Keratinocyte (primary cell): ENCODE measurements at regions not wholly inside any gene's neighbourhood (a gene's known extent, or its start where the extent isn't known, plus 50 kb on each side); places are given as distances from the start of the nearest gene placed in this dataset.

Source experiments
- DNase-seq: peaks from one replicate; pipeline ENCODE4 v3.0.0-alpha.2; 2011; ENCODE audit warnings: low read depth, missing footprints, low spot score
- FAIRE-seq: peaks from 2 replicates; lab custom pipeline; 2011; peaks lifted over from hg19 to GRCh38; lab: Jason Lieb, UNC
- H2AFZ ChIP-seq: 2 replicates; pipeline ENCODE4 v1.6.0; 2012; ENCODE audit warnings: low read length, control low read depth, inconsistent platforms; ENCODE audit not compliant: control insufficient read depth
- H3K27ac ChIP-seq: 2 replicates; pipeline ENCODE4 v1.5.1; 2011; ENCODE audit warnings: low read length; ENCODE audit not compliant: control insufficient read depth, insufficient read depth
- H3K27me3 ChIP-seq: 3 replicates; pipeline ENCODE4 v1.6.0; 2011; ENCODE audit warnings: low read length; ENCODE audit not compliant: control insufficient read depth, insufficient read depth; ENCODE audit errors: extremely low read depth
- H3K36me3 ChIP-seq, 2 experiments: 2 replicates in 1 of 2; 3 replicates in 1 of 2; pipeline ENCODE4 v1.5.1; 2011; ENCODE audit warnings: low read length in 2 of 2, mild to moderate bottlenecking in 1 of 2; ENCODE audit not compliant: control insufficient read depth in 2 of 2, insufficient read depth in 2 of 2; ENCODE audit errors: extremely low read depth in 1 of 2
- H3K4me1 ChIP-seq: 3 replicates; pipeline ENCODE4 v1.5.1; 2011; ENCODE audit warnings: low read length; ENCODE audit not compliant: control insufficient read depth, insufficient read depth; ENCODE audit errors: extremely low read depth
- H3K4me2 ChIP-seq: 3 replicates; pipeline ENCODE4 v1.6.0; 2011; ENCODE audit warnings: low read depth, low read length; ENCODE audit not compliant: control insufficient read depth, insufficient read depth; ENCODE audit errors: extremely low read depth
- H3K4me3 ChIP-seq, 3 experiments: fragments of 200-600 bp in 1 of 3; sonication (generic) in 1 of 3; 2 replicates in 2 of 3; 3 replicates in 1 of 3; pipeline ENCODE4 v1.5.1; 2011 to 2016; ENCODE audit warnings: low read length in 3 of 3, mild to moderate bottlenecking in 3 of 3, control low read depth in 2 of 3, inconsistent platforms in 1 of 3, low read depth in 1 of 3, mixed read lengths in 1 of 3, mixed run types in 1 of 3, moderate library complexity in 1 of 3; ENCODE audit not compliant: control insufficient read depth in 2 of 3, insufficient read depth in 2 of 3; ENCODE audit errors: extremely low read depth in 1 of 3
- H3K79me2 ChIP-seq: 2 replicates; pipeline ENCODE4 v1.6.0; 2012; ENCODE audit warnings: low read length; ENCODE audit not compliant: control insufficient read depth, insufficient read depth
- H3K9ac ChIP-seq: 3 replicates; pipeline ENCODE4 v1.6.0; 2011; ENCODE audit warnings: low read length; ENCODE audit not compliant: control insufficient read depth, insufficient read depth; ENCODE audit errors: extremely low read depth
- H3K9me1 ChIP-seq: 3 replicates; pipeline ENCODE4 v1.6.0; 2011; ENCODE audit warnings: low read length; ENCODE audit not compliant: control insufficient read depth, insufficient read depth; ENCODE audit errors: extremely low read depth
- H3K9me3 ChIP-seq: 2 replicates; pipeline ENCODE4 v1.5.1; 2012; ENCODE audit warnings: low read depth, low read length; ENCODE audit not compliant: control insufficient read depth
- H4K20me1 ChIP-seq: 3 replicates; pipeline ENCODE4 v1.6.0; 2011; ENCODE audit warnings: low read length; ENCODE audit not compliant: control insufficient read depth, insufficient read depth; ENCODE audit errors: extremely low read depth
- CTCF ChIP-seq, 3 experiments: IDR thresholded peaks in 1 of 3; conservative IDR thresholded peaks in 1 of 3; optimal IDR thresholded peaks in 1 of 3; 2 replicates in 2 of 3; 3 replicates in 1 of 3; pipeline versions ENCODE3 to v1.5.1; 2011; ENCODE audit warnings: low read length in 3 of 3, mild to moderate bottlenecking in 3 of 3, moderate library complexity in 2 of 3, control low read depth in 1 of 3, inconsistent platforms in 1 of 3; ENCODE audit not compliant: insufficient read depth in 2 of 3; ENCODE audit errors: extremely low read depth in 1 of 3
- EZH2 ChIP-seq: IDR thresholded peaks from one replicate; pipeline ENCODE4 v1.6.1; 2012; ENCODE audit warnings: inconsistent platforms, mild to moderate bottlenecking, low read length, moderate library complexity
- dilution Hi-C: fragments of 300-500 bp; cut with MboI; formaldehyde crosslinking; loops from one replicate; pipeline ENCODE4 v1.7.0; 2020; ENCODE audit warnings: low sequenced_read_pairs; ENCODE audit not compliant: extremely low pct_ligation_motif_present

GRCh38 chr4:140268186-140268841 is 105.1 kb upstream of the SCOC start:
- H2AFZ ChIP-seq, result no peak overlapping the region
- H3K27me3 ChIP-seq, result no peaks in the 10 kb centered on the region
- no peak overlapping the region for H3K4me3 ChIP-seq
- no peaks in the 10 kb centered on the region for H3K79me2 ChIP-seq
- H4K20me1 ChIP-seq, result no peaks in the 10 kb centered on the region
- DNase-seq, result no peak
- no peak for FAIRE-seq
- no peak for TF ChIP-seq EZH2
- no peaks in the 10 kb centered on the region for H3K36me3 ChIP-seq
- no peak overlapping the region for H3K9ac ChIP-seq
- H3K9me1 ChIP-seq, result no peaks in the 10 kb centered on the region
- H3K27ac ChIP-seq, result no peak overlapping the region
- dilution Hi-C loops, result no loop called here
- H3K4me2 ChIP-seq, result no peak overlapping the region
- peaks cover 2% of the 10 kb centered on the region for H3K9me3 ChIP-seq
- peaks cover 5% of the 10 kb centered on the region for H3K4me1 ChIP-seq

GRCh38 chr4:140267576-140267975 is 105.9 kb upstream of the SCOC start:
- Histone ChIP-seq H2AFZ (no peak overlapping the region), H3K79me2 (no peaks in the 10 kb centered on the region), H3K9me1 (no peaks in the 10 kb centered on the region), H3K4me3 (no peak overlapping the region), H3K9me3 (peaks cover 2% of the 10 kb centered on the region), H3K9ac (no peak overlapping the region), H3K27ac (no peak overlapping the region), H3K36me3 (no peaks in the 10 kb centered on the region), H3K4me2 (no peak overlapping the region), H3K4me1 (peaks cover 5% of the 10 kb centered on the region), H3K27me3 (no peaks in the 10 kb centered on the region), H4K20me1 (no peaks in the 10 kb centered on the region)
- dilution Hi-C loops, result no loop called here
- DNase-seq (no peak), FAIRE-seq (no peak)
- TF ChIP-seq EZH2 (no peak), CTCF (optimal IDR thresholded peaks at IDR 0.05 in 1 of 3, IDR thresholded peaks at IDR 0.05 in 1 of 3, conservative IDR thresholded peaks at IDR 0.05 in 1 of 3; ENCODE audit: extremely low read depth in 1 of 3, insufficient read depth in 2 of 3, low read length in 3 of 3) (no peak)
